A673 (cell line): ENCODE measurements at regions not wholly inside any gene's neighbourhood (a gene's known extent, or its start where the extent isn't known, plus 50 kb on each side); places are given as distances from the start of the nearest gene placed in this dataset.

Source experiments
- BruUV-seq: library from RNA; stranded (reverse); fragments of 400-500 nt; replicated peaks from 2 replicates; lab custom pipeline; 2021; lab: Mats Ljungman, UMichigan
- CTCF ChIA-PET: fragments of 300-600 bp; sonication (Branson Sonifier 250); formaldehyde crosslinking; loops from one replicate; lab custom pipeline; 2022; ENCODE audit warnings: antibody characterized with exemption; lab: Charles Lee
- POLR2A ChIA-PET: fragments of 300-600 bp; sonication (Branson Sonifier 250); formaldehyde crosslinking; loops from one replicate; lab custom pipeline; 2022; ENCODE audit warnings: antibody characterized with exemption; ENCODE audit not compliant: low non-redundant PET; lab: Charles Lee
- DNase-seq: peaks from one replicate; pipeline ENCODE4 v3.0.0-alpha.2; 2015; ENCODE audit warnings: low spot score
- H3K27ac ChIP-seq: fragments of 200-600 bp; sonication (generic); 2 replicates; pipeline ENCODE4 v1.5.1; 2016; ENCODE audit warnings: mixed run types, low read depth, mild to moderate bottlenecking, mixed read lengths, antibody characterized with exemption, low read length; ENCODE audit not compliant: poor library complexity, severe bottlenecking
- H3K27me3 ChIP-seq: fragments of 200-600 bp; sonication (generic); replicated peaks from 2 replicates; pipeline ENCODE4 v1.6.1; 2017; ENCODE audit warnings: mixed run types, low read depth, mild to moderate bottlenecking, mixed read lengths, antibody characterized with exemption, low read length; ENCODE audit not compliant: insufficient read depth, poor library complexity
- H3K36me3 ChIP-seq: fragments of 200-600 bp; sonication (generic); 2 replicates; pipeline ENCODE4 v1.6.1; 2016; ENCODE audit warnings: mixed run types, mild to moderate bottlenecking, mixed read lengths, antibody characterized with exemption, low read length; ENCODE audit not compliant: insufficient read depth, poor library complexity, severe bottlenecking
- H3K4me1 ChIP-seq: fragments of 200-600 bp; sonication (generic); 2 replicates; pipeline ENCODE4 v1.6.1; 2017; ENCODE audit warnings: mixed run types, mild to moderate bottlenecking, mixed read lengths, antibody characterized with exemption, low read length; ENCODE audit not compliant: insufficient read depth, poor library complexity, severe bottlenecking
- H3K4me3 ChIP-seq: fragments of 200-600 bp; sonication (generic); 2 replicates; pipeline ENCODE4 v1.5.1; 2016; ENCODE audit warnings: low read depth, mixed run types, mild to moderate bottlenecking, mixed read lengths, low read length; ENCODE audit not compliant: poor library complexity, severe bottlenecking
- H3K9me3 ChIP-seq: fragments of 200-600 bp; sonication (generic); 2 replicates; pipeline ENCODE4 v1.6.1; 2016; ENCODE audit warnings: mixed run types, low read depth, mild to moderate bottlenecking, mixed read lengths, antibody characterized with exemption, low read length; ENCODE audit not compliant: poor library complexity, severe bottlenecking
- EZH2 ChIP-seq: fragments of 200-600 bp; sonication (generic); IDR thresholded peaks from 2 replicates; pipeline ENCODE4 v1.6.1; 2017; ENCODE audit warnings: borderline replicate concordance, low read depth, mild to moderate bottlenecking, mixed read lengths, antibody characterized with exemption, low read length; ENCODE audit not compliant: poor library complexity, severe bottlenecking
- intact Hi-C: fragments of 100-400 bp; cut with micrococcal nuclease; formaldehyde crosslinking; loops from one replicate; pipeline ENCODE4 v1.10.0; 2022; ENCODE audit not compliant: unreplicated experiment
- TF ChIP-seq, protein P1 (sequence below): fragments of 300-800, 200-600 bp; sonication (generic); conservative IDR thresholded peaks from 2 replicates; pipeline ENCODE4 v1.5.1; 2017; ENCODE audit warnings: low read depth, mild to moderate bottlenecking, antibody characterized with exemption, low read length, moderate library complexity, mixed read lengths

DNA sequence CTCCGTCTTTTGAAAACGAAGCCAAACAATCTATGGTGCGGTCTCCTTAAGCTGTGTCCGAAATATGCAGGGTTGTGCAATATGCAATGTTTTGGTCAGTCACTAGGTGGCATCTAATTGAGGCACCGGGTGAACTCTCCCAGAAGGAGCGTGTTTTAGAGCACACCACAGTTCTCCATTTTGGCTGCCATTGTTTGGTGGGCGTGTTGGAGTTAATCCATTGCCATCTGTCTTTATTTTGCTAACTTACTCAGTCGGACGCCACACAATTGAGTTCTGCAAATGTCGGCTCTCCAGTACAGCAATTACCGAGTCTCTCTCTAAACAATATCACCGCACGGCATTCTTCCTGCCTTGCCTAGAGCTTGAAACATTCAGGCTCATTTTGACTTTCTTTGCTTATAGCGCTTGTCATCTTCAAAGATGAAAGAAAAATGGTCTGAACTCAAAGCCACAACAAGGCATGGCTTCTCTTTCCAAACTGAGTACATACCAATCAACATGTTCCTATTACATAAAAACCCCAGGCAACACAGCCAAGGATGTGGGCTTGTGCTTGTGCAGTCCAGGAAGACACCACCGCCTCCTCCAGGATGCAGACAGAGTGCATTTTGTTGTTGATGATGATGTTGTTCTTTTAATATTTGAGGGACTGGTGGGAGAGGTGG is 182.0 kb upstream of the SERP2 start:
- ChIA-PET POLR2A (no interaction called here), CTCF (interaction anchor here (0.9 kb wide), 1 partner anchor 140 kb away, joined by 3 read pairs; no protein-coding TSS in a partner anchor)
- intact Hi-C loops = loop anchor here (5.0 kb wide), 1 partner anchor 246 kb away; no protein-coding TSS in a partner anchor
- Histone ChIP-seq H3K36me3 (no peaks in the 10 kb centered on the region), H3K4me1 (no peaks in the 10 kb centered on the region), H3K27me3 (no peaks in the 10 kb centered on the region), H3K27ac (no peak overlapping the region), H3K9me3 (no peaks in the 10 kb centered on the region), H3K4me3 (no peak overlapping the region)
- TF ChIP-seq EZH2 = no peak
- TF ChIP-seq, protein P1, sequence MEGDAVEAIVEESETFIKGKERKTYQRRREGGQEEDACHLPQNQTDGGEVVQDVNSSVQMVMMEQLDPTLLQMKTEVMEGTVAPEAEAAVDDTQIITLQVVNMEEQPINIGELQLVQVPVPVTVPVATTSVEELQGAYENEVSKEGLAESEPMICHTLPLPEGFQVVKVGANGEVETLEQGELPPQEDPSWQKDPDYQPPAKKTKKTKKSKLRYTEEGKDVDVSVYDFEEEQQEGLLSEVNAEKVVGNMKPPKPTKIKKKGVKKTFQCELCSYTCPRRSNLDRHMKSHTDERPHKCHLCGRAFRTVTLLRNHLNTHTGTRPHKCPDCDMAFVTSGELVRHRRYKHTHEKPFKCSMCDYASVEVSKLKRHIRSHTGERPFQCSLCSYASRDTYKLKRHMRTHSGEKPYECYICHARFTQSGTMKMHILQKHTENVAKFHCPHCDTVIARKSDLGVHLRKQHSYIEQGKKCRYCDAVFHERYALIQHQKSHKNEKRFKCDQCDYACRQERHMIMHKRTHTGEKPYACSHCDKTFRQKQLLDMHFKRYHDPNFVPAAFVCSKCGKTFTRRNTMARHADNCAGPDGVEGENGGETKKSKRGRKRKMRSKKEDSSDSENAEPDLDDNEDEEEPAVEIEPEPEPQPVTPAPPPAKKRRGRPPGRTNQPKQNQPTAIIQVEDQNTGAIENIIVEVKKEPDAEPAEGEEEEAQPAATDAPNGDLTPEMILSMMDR = peak; percentile 55
- BruUV-seq = no TSS peak
- peak; percentile 67 for DNase-seq

DNA sequence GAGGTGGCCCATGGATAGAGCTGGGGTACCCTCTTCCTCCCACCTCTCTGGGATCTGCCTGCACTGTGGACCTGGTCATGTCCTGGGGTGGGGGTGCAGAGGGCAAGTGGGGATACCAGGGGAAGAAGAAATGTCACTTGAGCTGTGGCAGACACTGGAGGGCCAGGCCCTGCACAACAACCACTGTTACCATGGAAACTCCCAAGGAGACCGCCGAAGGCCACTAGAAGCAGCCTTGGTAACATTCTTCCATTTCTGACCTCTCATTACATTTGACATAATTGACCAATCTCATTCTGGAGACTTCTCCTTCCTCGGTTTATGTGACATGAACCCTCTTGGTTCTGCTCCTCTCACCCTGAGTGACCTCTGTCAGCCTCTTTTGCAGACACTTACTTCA is 179.9 kb upstream of the SERP2 start:
- intact Hi-C loops = loop anchor here (5.0 kb wide), 1 partner anchor 244 kb away; no protein-coding TSS in a partner anchor
- BruUV-seq = no TSS peak

DNA sequence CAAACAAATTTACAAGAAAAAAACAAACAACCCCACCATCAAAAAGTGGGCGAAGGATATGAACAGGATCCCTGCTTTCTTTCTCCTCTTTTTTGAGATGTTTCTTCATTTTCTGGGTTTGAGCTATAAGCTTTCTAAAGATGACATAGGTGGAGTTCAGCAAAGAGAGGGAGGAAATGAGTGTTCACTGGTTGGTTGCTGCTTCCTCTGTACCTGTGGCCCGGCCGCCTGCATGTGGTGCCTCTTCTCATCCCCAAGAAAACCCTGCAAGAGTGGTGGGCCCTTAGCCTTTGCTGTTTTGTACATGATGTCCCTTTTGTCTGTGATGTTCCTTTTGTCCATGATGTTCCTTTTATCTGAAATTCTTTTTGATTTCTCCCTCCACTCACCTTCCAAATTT is 178.4 kb upstream of the SERP2 start:
- no peak overlapping the region for H3K27ac ChIP-seq
- no TSS peak for BruUV-seq
- no peaks in the 10 kb centered on the region for H3K4me1 ChIP-seq
- DNase-seq = no peak
- no peaks in the 10 kb centered on the region for H3K9me3 ChIP-seq
- no peak for TF ChIP-seq EZH2
- TF ChIP-seq, protein P1 = no peak
- ChIA-PET CTCF (no interaction called here), POLR2A (no interaction called here)
- no peak overlapping the region for H3K4me3 ChIP-seq
- intact Hi-C loops = no loop called here
- no peaks in the 10 kb centered on the region for H3K27me3 ChIP-seq
- H3K36me3 ChIP-seq = no peaks in the 10 kb centered on the region

More for the DNA sequence above, 179.9 kb upstream of the SERP2 start:
- H3K4me3 ChIP-seq = no peak overlapping the region
- H3K27me3 ChIP-seq = no peaks in the 10 kb centered on the region
- no peaks in the 10 kb centered on the region for H3K4me1 ChIP-seq
- no peaks in the 10 kb centered on the region for H3K9me3 ChIP-seq
- ChIA-PET POLR2A (no interaction called here), CTCF (no interaction called here)
- no peak overlapping the region for H3K27ac ChIP-seq
- H3K36me3 ChIP-seq = no peaks in the 10 kb centered on the region
- no peak for DNase-seq
- TF ChIP-seq EZH2 = no peak
- TF ChIP-seq, protein P1 = no peak
